ENCODE measurements at regions not wholly inside any gene's neighbourhood (a gene's known extent, or its start where the extent isn't known, plus 50 kb on each side); places are given as distances from the start of the nearest gene placed in this dataset.

DNA sequence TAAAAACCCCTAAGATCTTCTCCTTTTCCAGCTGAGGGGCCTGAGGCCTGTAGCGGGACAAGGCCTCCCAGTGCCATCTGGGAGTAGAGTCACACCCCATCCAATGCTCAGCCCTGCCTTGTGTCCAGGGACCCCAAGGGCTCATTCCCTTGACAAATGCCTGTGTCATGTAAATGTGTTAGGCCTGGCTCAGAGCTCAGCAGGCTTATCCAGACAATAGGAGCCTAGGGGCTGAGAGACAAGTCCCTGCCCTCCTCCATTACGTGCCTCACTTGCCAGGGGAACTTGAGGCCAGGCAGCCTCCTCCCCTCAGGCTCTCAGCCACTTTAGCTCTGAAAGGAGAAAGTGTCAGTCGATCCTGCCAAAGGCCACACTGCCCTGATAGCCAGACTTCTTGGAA lies 166.8 kb upstream of the MAMLD1 start:
- no peak for TF ChIP-seq CTCF (conservative IDR thresholded peaks at IDR 0.05)
- TF ChIP-seq ZFX (IDR thresholded peaks at IDR 0.05): no peak

All from C4-2B (cell line).